SK-N-SH (cell line): ENCODE measurements at regions not wholly inside any gene's neighbourhood (a gene's known extent, or its start where the extent isn't known, plus 50 kb on each side); places are given as distances from the start of the nearest gene placed in this dataset.
A peak's percentile ranks its signal among the peaks of the same experiment; 100 is the strongest.

Experiments
- CTCF ChIA-PET: fragments of 300-600, 350-600 bp; formaldehyde crosslinking; extraction: SDS; loops from one replicate; lab custom pipeline; 2021; lab: Yijun Ruan, JAX
- POLR2A ChIA-PET: fragments of 350-600 bp; sonication (Branson Sonifier 250); formaldehyde crosslinking; extraction: SDS; loops from one replicate; lab custom pipeline; 2020; ENCODE audit warnings: antibody characterized with exemption, inconsistent platforms; lab: Yijun Ruan, JAX
- DNase-seq: peaks from one replicate; pipeline ENCODE4 v3.0.0; 2012
- H2AFZ ChIP-seq: fragments of 200-600 bp; sonication (generic); 2 replicates; pipeline ENCODE4 v1.8.1; 2016; ENCODE audit warnings: antibody characterized with exemption, mild to moderate bottlenecking, low read depth
- H3F3A ChIP-seq: fragments of 200-600 bp; sonication (generic); replicated peaks from 2 replicates; pipeline ENCODE3; 2016; ENCODE audit warnings: antibody characterized with exemption, mild to moderate bottlenecking; ENCODE audit not compliant: insufficient read depth
- H3K27ac ChIP-seq, 2 experiments: fragments of 200-500 bp in 1 of 2; fragments of 200-600 bp in 1 of 2; sonication (Bioruptor generic) in 1 of 2; sonication (generic), shearing (Covaris generic) in 1 of 2; 2 replicates each; pipeline versions ENCODE4 v1.5.1 to v1.6.1; 2014 to 2016; ENCODE audit warnings: low read depth in 2 of 2, inconsistent platforms in 1 of 2, low read length in 1 of 2, mild to moderate bottlenecking in 1 of 2, mixed read lengths in 1 of 2
- H3K27me3 ChIP-seq: fragments of 200-600 bp; sonication (generic), shearing (Covaris generic); 2 replicates; pipeline ENCODE4 v1.6.1; 2016; ENCODE audit warnings: mixed run types; ENCODE audit not compliant: insufficient read depth
- H3K36me3 ChIP-seq, 2 experiments: fragments of 200-500 bp in 1 of 2; fragments of 200-600 bp in 1 of 2; sonication (Bioruptor generic) in 1 of 2; sonication (generic) in 1 of 2; replicated peaks in 1 of 2; 2 replicates each; pipeline versions ENCODE3 to v1.5.1; 2014 to 2016; ENCODE audit warnings: low read length in 1 of 2, mild to moderate bottlenecking in 1 of 2; ENCODE audit not compliant: insufficient read depth in 2 of 2, control insufficient read depth in 1 of 2
- H3K4me1 ChIP-seq, 2 experiments: fragments of 200-500 bp in 1 of 2; fragments of 200-600 bp in 1 of 2; sonication (Bioruptor generic) in 1 of 2; sonication (generic), shearing (Covaris generic) in 1 of 2; 2 replicates each; pipeline versions ENCODE4 v1.5.1 to v1.6.1; 2014 to 2016; ENCODE audit warnings: low read depth in 1 of 2, low read length in 1 of 2, mixed run types in 1 of 2; ENCODE audit not compliant: insufficient read depth in 2 of 2, control insufficient read depth in 1 of 2
- H3K4me2 ChIP-seq: fragments of 200-600 bp; sonication (generic), shearing (Covaris generic); 2 replicates; pipeline ENCODE4 v1.6.1; 2017; ENCODE audit warnings: mixed run types
- H3K4me3 ChIP-seq, 2 experiments: fragments of 200-500 bp in 1 of 2; fragments of 200-600 bp in 1 of 2; sonication (Bioruptor generic) in 1 of 2; sonication (generic), shearing (Covaris generic) in 1 of 2; 2 replicates each; pipeline versions ENCODE4 v1.5.1 to v1.8.1; 2014 to 2016; ENCODE audit warnings: low read depth in 2 of 2, inconsistent platforms in 1 of 2, low read length in 1 of 2, mild to moderate bottlenecking in 1 of 2, mixed read lengths in 1 of 2, moderate library complexity in 1 of 2
- H3K79me2 ChIP-seq: fragments of 200-600 bp; sonication (generic); 2 replicates; pipeline ENCODE4 v1.8.1; 2017; ENCODE audit warnings: mild to moderate bottlenecking; ENCODE audit not compliant: insufficient read depth
- H3K9ac ChIP-seq: fragments of 200-600 bp; sonication (generic); 2 replicates; pipeline ENCODE4 v1.6.1; 2017; ENCODE audit warnings: mixed run types
- H3K9me2 ChIP-seq: fragments of 200-600 bp; sonication (generic); 2 replicates; pipeline ENCODE4 v1.6.1; 2017; ENCODE audit warnings: mixed run types
- H3K9me3 ChIP-seq: fragments of 200-600 bp; sonication (generic); 2 replicates; pipeline ENCODE4 v1.6.1; 2017; ENCODE audit warnings: mixed run types, mild to moderate bottlenecking, moderate library complexity
- H4K20me1 ChIP-seq: fragments of 200-600 bp; sonication (generic); 2 replicates; pipeline ENCODE4 v1.6.1; 2017; ENCODE audit warnings: mild to moderate bottlenecking, mixed run types; ENCODE audit not compliant: insufficient read depth
- CHD2 ChIP-seq: fragments of 150-350 bp; IDR thresholded peaks from 2 replicates; pipeline ENCODE4 v1.6.1; 2018; ENCODE audit warnings: low read length; ENCODE audit not compliant: partially characterized antibody
- EP300 ChIP-seq, 2 experiments: IDR thresholded peaks; 2 replicates each; pipeline versions ENCODE4 v1.4.0 to v1.6.1; 2012; ENCODE audit warnings: borderline replicate concordance in 1 of 2, low read depth in 1 of 2, low read length in 1 of 2
- FOSL2 ChIP-seq: IDR thresholded peaks from 2 replicates; pipeline ENCODE4 v1.4.0; 2012; ENCODE audit warnings: low read depth, mild to moderate bottlenecking, moderate library complexity, borderline replicate concordance
- GATA2 ChIP-seq: sonication (generic); formaldehyde crosslinking; IDR thresholded peaks from 2 replicates; pipeline ENCODE4 v1.5.0; 2020; ENCODE audit warnings: mild to moderate bottlenecking, missing genetic modification reagents
- MEF2A ChIP-seq: IDR thresholded peaks from 2 replicates; pipeline ENCODE4 v1.4.0; 2012; ENCODE audit warnings: low read depth, borderline replicate concordance
- NFIC ChIP-seq: IDR thresholded peaks from 2 replicates; pipeline ENCODE4 v1.4.0; 2012; ENCODE audit warnings: borderline replicate concordance
- RAD21 ChIP-seq: IDR thresholded peaks from 2 replicates; pipeline ENCODE4 v1.6.1; 2012; ENCODE audit warnings: mild to moderate bottlenecking, low read length
- RCOR1 ChIP-seq: fragments of 150-350 bp; IDR thresholded peaks from 2 replicates; pipeline ENCODE4 v1.6.1; 2017; ENCODE audit warnings: antibody characterized with exemption, low read length
- RFX5 ChIP-seq: IDR thresholded peaks from 2 replicates; pipeline ENCODE4 v1.6.1; 2012; ENCODE audit warnings: mild to moderate bottlenecking, improper control_type of control experiment, low read length
- SMC3 ChIP-seq: IDR thresholded peaks from 2 replicates; pipeline ENCODE4 v1.6.1; 2012; ENCODE audit warnings: low read depth, low read length, improper control_type of control experiment
- TEAD4 ChIP-seq: IDR thresholded peaks from 2 replicates; pipeline ENCODE4 v1.4.0; 2012; ENCODE audit warnings: mild to moderate bottlenecking, borderline replicate concordance; ENCODE audit not compliant: insufficient read depth
- YY1 ChIP-seq: IDR thresholded peaks from 2 replicates; pipeline ENCODE4 v1.4.0; 2012; ENCODE audit warnings: low read depth, mild to moderate bottlenecking
- WGBS: methylation state at CpG from one replicate; pipeline ENCODE4 v1.1.6; 2017; ENCODE audit warnings: low lambda C conversion rate; 5-methylcytosine and 5-hydroxymethylcytosine counted together
- TF ChIP-seq, protein P1 (sequence below): IDR thresholded peaks from 2 replicates; pipeline ENCODE4; 2012
- TF ChIP-seq, protein P2 (sequence below): fragments of 200-600 bp; sonication (generic); IDR thresholded peaks from 2 replicates; pipeline ENCODE4 v1.6.1; 2017; ENCODE audit warnings: antibody characterized with exemption, mild to moderate bottlenecking, moderate library complexity
- TF ChIP-seq, protein P3 (sequence below): IDR thresholded peaks from 2 replicates; pipeline ENCODE4 v1.6.1; 2012; ENCODE audit warnings: mild to moderate bottlenecking, low read depth, low read length, moderate library complexity
- TF ChIP-seq, protein P4 (sequence below): fragments of 150-350 bp; IDR thresholded peaks from 2 replicates; pipeline ENCODE4 v1.6.1; 2017; ENCODE audit warnings: antibody characterized with exemption, low read length, low read depth, borderline replicate concordance

DNA sequence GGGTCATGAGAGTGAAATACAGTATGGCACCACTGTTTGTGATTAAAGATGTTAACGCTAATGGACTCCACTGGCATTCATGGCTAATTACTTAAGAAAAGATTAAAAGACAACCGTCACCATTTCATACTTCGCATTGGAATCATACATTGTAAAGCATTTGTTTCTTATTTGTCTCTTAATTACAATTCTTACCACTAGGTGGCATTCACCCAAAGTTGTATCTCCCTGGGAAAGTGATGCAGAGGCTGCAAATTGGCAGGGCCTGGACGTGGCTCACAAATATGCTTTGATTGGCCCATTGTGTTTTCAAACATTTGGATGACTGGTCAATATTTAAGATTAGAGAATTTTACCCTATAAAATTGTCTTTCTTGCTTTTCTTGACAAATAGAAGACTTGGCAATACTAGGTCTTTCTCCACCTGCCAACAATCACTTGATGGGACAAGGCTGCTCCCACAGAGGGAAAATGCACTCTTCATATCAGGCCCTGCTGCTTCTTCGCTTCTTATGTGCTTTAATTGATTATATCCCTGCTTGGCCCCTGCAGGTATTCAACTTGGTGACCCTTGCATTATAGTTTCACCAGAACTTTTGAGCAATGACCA is 72.1 kb upstream of the STARD3NL start:
- Histone ChIP-seq H3K9ac (no peak overlapping the region), H3K79me2 (no peaks in the 10 kb centered on the region), H3K4me3 (no peak overlapping the region), H3F3A (no peaks in the 10 kb centered on the region), H3K36me3 (no peaks in the 10 kb centered on the region), H4K20me1 (no peaks in the 10 kb centered on the region), H3K4me1 (no peaks in the 10 kb centered on the region; a peak in 2 of 4 replicates), H3K27ac (no peak overlapping the region), H3K9me3 (no peaks in the 10 kb centered on the region), H2AFZ (no peak overlapping the region), H3K4me2 (no peak overlapping the region), H3K9me2 (no peaks in the 10 kb centered on the region), H3K27me3 (no peaks in the 10 kb centered on the region)
- ChIA-PET POLR2A (no interaction called here), CTCF (interaction anchor here (0.8 to 6.3 kb wide), 11 partner anchors 35 to 225 kb away, joined by 3 to 174 read pairs (median 4); partner anchors contain the start of gene EPDR1)
- TF ChIP-seq GATA2 (CRISPR knock-in tag) (no peak), NFIC (no peak), MEF2A (no peak), SMC3 (peak; percentile 69), RAD21 (peak; percentile 65), CHD2 (peak; percentile 22)
- TF ChIP-seq, protein P1, sequence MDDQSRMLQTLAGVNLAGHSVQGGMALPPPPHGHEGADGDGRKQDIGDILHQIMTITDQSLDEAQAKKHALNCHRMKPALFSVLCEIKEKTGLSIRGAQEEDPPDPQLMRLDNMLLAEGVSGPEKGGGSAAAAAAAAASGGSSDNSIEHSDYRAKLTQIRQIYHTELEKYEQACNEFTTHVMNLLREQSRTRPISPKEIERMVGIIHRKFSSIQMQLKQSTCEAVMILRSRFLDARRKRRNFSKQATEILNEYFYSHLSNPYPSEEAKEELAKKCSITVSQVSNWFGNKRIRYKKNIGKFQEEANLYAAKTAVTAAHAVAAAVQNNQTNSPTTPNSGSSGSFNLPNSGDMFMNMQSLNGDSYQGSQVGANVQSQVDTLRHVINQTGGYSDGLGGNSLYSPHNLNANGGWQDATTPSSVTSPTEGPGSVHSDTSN, result no peak
- TF ChIP-seq, protein P2, sequence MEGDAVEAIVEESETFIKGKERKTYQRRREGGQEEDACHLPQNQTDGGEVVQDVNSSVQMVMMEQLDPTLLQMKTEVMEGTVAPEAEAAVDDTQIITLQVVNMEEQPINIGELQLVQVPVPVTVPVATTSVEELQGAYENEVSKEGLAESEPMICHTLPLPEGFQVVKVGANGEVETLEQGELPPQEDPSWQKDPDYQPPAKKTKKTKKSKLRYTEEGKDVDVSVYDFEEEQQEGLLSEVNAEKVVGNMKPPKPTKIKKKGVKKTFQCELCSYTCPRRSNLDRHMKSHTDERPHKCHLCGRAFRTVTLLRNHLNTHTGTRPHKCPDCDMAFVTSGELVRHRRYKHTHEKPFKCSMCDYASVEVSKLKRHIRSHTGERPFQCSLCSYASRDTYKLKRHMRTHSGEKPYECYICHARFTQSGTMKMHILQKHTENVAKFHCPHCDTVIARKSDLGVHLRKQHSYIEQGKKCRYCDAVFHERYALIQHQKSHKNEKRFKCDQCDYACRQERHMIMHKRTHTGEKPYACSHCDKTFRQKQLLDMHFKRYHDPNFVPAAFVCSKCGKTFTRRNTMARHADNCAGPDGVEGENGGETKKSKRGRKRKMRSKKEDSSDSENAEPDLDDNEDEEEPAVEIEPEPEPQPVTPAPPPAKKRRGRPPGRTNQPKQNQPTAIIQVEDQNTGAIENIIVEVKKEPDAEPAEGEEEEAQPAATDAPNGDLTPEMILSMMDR, result peak; percentile 87
- peak; percentile 45 for DNase-seq
- WGBS, result 10% methylated on average over 5 of the region's 5 CpGs

DNA sequence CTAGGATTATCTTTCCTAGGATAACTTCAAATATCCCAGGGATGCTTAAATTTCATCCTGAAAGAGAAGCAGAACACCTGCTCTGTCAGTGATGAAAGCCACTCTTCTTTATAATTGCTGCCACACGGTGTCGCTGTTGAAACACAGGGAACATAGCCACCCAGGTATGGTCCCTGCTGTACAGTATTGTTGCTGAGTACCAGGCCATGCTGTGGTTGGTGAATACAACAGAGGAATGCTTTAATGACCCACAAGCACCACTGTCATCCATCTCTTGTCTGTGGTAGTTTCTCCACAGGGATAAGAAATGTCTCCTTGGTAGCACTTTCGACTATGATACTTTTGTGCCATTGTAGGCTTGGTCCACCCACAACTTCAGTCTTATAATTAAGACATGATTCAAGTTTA is 70.6 kb upstream of the STARD3NL start:
- no peaks in the 10 kb centered on the region for H3K9me3 ChIP-seq
- WGBS, result 29% methylated on average over 3 of the region's 3 CpGs
- CTCF ChIA-PET, result interaction anchor here (0.5 to 6.3 kb wide), 51 partner anchors 8 to 898 kb away, joined by 3 to 174 read pairs (median 5); partner anchors contain the start of genes SFRP4, STARD3NL and TARP
- H3K36me3 ChIP-seq, result no peaks in the 10 kb centered on the region
- H3F3A ChIP-seq, result no peaks in the 10 kb centered on the region
- H2AFZ ChIP-seq, result no peak overlapping the region
- peak; percentile 57 for DNase-seq
- POLR2A ChIA-PET, result no interaction called here
- TF ChIP-seq FOSL2 (no peak), RFX5 (0 out of 2 replicates have a peak, but pooled peaks have one; percentile 32), SMC3 (peak; percentile 93), CHD2 (peak; percentile 54), TEAD4 (no peak), EP300 (IDR thresholded peaks at IDR 0.05; ENCODE audit: borderline replicate concordance in 1 of 2, low read depth in 1 of 2, low read length in 1 of 2) (no peak), GATA2 (CRISPR knock-in tag) (no peak), RAD21 (peak; percentile 87), YY1 (no peak), RCOR1 (peak; percentile 50; the same call in 1 of the 2 replicates)
- TF ChIP-seq, protein P3, sequence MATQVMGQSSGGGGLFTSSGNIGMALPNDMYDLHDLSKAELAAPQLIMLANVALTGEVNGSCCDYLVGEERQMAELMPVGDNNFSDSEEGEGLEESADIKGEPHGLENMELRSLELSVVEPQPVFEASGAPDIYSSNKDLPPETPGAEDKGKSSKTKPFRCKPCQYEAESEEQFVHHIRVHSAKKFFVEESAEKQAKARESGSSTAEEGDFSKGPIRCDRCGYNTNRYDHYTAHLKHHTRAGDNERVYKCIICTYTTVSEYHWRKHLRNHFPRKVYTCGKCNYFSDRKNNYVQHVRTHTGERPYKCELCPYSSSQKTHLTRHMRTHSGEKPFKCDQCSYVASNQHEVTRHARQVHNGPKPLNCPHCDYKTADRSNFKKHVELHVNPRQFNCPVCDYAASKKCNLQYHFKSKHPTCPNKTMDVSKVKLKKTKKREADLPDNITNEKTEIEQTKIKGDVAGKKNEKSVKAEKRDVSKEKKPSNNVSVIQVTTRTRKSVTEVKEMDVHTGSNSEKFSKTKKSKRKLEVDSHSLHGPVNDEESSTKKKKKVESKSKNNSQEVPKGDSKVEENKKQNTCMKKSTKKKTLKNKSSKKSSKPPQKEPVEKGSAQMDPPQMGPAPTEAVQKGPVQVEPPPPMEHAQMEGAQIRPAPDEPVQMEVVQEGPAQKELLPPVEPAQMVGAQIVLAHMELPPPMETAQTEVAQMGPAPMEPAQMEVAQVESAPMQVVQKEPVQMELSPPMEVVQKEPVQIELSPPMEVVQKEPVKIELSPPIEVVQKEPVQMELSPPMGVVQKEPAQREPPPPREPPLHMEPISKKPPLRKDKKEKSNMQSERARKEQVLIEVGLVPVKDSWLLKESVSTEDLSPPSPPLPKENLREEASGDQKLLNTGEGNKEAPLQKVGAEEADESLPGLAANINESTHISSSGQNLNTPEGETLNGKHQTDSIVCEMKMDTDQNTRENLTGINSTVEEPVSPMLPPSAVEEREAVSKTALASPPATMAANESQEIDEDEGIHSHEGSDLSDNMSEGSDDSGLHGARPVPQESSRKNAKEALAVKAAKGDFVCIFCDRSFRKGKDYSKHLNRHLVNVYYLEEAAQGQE, result no peak
- TF ChIP-seq, protein P2, result peak; percentile 94
- TF ChIP-seq, protein P4, sequence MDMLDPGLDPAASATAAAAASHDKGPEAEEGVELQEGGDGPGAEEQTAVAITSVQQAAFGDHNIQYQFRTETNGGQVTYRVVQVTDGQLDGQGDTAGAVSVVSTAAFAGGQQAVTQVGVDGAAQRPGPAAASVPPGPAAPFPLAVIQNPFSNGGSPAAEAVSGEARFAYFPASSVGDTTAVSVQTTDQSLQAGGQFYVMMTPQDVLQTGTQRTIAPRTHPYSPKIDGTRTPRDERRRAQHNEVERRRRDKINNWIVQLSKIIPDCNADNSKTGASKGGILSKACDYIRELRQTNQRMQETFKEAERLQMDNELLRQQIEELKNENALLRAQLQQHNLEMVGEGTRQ, result no peak
- H3K79me2 ChIP-seq, result no peaks in the 10 kb centered on the region
- H4K20me1 ChIP-seq, result no peaks in the 10 kb centered on the region
- H3K9ac ChIP-seq, result no peak overlapping the region
- H3K27ac ChIP-seq, result no peak overlapping the region
- H3K9me2 ChIP-seq, result no peaks in the 10 kb centered on the region
- no peaks in the 10 kb centered on the region for H3K27me3 ChIP-seq
- H3K4me2 ChIP-seq, result no peak overlapping the region
- no peaks in the 10 kb centered on the region; a peak in 1 of 4 replicates for H3K4me1 ChIP-seq
- no peak overlapping the region; a peak in 1 of 4 replicates for H3K4me3 ChIP-seq
